ENCODE measurements at regions not wholly inside any gene's neighbourhood (a gene's known extent, or its start where the extent isn't known, plus 50 kb on each side); places are given as distances from the start of the nearest gene placed in this dataset.
A peak's percentile ranks its signal among the peaks of the same experiment; 100 is the strongest.

GRCh38 chr2:53423465-53423864, 344.1 kb upstream of the CHAC2 start:
- Histone ChIP-seq H2AFZ (ENCODE audit: insufficient read depth, low read length, poor library complexity) (no peak overlapping the region), H3K4me2 (ENCODE audit: low read length) (no peak overlapping the region), H3K4me3 (ENCODE audit: low read depth, low read length) (no peak overlapping the region), H2BK120ac (ENCODE audit: insufficient read depth, low read length, poor library complexity) (no peak overlapping the region), H3K14ac (ENCODE audit: low read length) (no peak overlapping the region), H3K27me3 (ENCODE audit: insufficient read depth, low read length) (no peaks in the 10 kb centered on the region), H3K79me2 (ENCODE audit: control insufficient read depth, insufficient read depth, low read length, poor library complexity) (no peaks in the 10 kb centered on the region), H3K4ac (ENCODE audit: low read depth, low read length) (no peak overlapping the region), H3K9ac (ENCODE audit: low read length) (no peak overlapping the region), H3K9me3 (ENCODE audit: insufficient read depth, low read depth, low read length) (no peaks in the 10 kb centered on the region), H3K23ac (ENCODE audit: low read length) (no peak overlapping the region), H3K36me3 (ENCODE audit: control insufficient read depth in 1 of 2, insufficient read depth in 2 of 2, low read length in 2 of 2) (no peaks in the 10 kb centered on the region), H4K8ac (ENCODE audit: low read depth, low read length) (no peak overlapping the region), H4K91ac (ENCODE audit: low read depth, low read length) (no peak overlapping the region), H2BK5ac (ENCODE audit: low read depth, low read length, poor library complexity) (no peak overlapping the region), H3K79me1 (ENCODE audit: low read length) (no peaks in the 10 kb centered on the region), H2BK12ac (ENCODE audit: low read length) (no peak overlapping the region), H3K27ac (ENCODE audit: low read depth, low read length) (no peak overlapping the region), H4K12ac (ENCODE audit: low read depth, low read length) (no peak overlapping the region), H2AK5ac (ENCODE audit: low read length) (no peak overlapping the region), H3K18ac (ENCODE audit: low read length) (no peak overlapping the region), H3K4me1 (ENCODE audit: control insufficient read depth in 1 of 2, insufficient read depth in 2 of 2, low read length in 2 of 2) (no peaks in the 10 kb centered on the region)
- DNase-seq, result no peak
- no CpG with 5 or more reads among the region's 3 CpGs for WGBS (ENCODE audit: extremely low coverage, insufficient coverage, insufficient read length)

- Histone ChIP-seq H2BK120ac (ENCODE audit: insufficient read depth, low read length, poor library complexity) (no peak overlapping the region), H3K9ac (ENCODE audit: low read length) (no peak overlapping the region), H2BK12ac (ENCODE audit: low read length) (no peak overlapping the region), H2BK5ac (ENCODE audit: low read depth, low read length, poor library complexity) (no peak overlapping the region), H3K4ac (ENCODE audit: low read depth, low read length) (no peak overlapping the region), H2AK5ac (ENCODE audit: low read length) (no peak overlapping the region), H3K79me2 (ENCODE audit: control insufficient read depth, insufficient read depth, low read length, poor library complexity) (no peaks in the 10 kb centered on the region), H2AFZ (ENCODE audit: insufficient read depth, low read length, poor library complexity) (no peak overlapping the region), H3K9me3 (ENCODE audit: insufficient read depth, low read depth, low read length) (no peaks in the 10 kb centered on the region), H3K18ac (ENCODE audit: low read length) (no peak overlapping the region), H3K27ac (ENCODE audit: low read depth, low read length) (no peak overlapping the region), H3K4me1 (ENCODE audit: control insufficient read depth in 1 of 2, insufficient read depth in 2 of 2, low read length in 2 of 2) (no peaks in the 10 kb centered on the region), H3K4me2 (ENCODE audit: low read length) (no peak overlapping the region), H3K14ac (ENCODE audit: low read length) (no peak overlapping the region), H4K8ac (ENCODE audit: low read depth, low read length) (no peak overlapping the region), H3K4me3 (ENCODE audit: low read depth, low read length) (no peak overlapping the region), H3K23ac (ENCODE audit: low read length) (no peak overlapping the region), H3K79me1 (ENCODE audit: low read length) (no peaks in the 10 kb centered on the region), H3K36me3 (ENCODE audit: control insufficient read depth in 1 of 2, insufficient read depth in 2 of 2, low read length in 2 of 2) (no peaks in the 10 kb centered on the region), H4K12ac (ENCODE audit: low read depth, low read length) (no peak overlapping the region), H4K91ac (ENCODE audit: low read depth, low read length) (no peak overlapping the region), H3K27me3 (ENCODE audit: insufficient read depth, low read length) (no peaks in the 10 kb centered on the region)
- DNase-seq, result peak; percentile 38 to 73
- no CpG with 5 or more reads among the region's 3 CpGs for WGBS (ENCODE audit: extremely low coverage, insufficient coverage, insufficient read length)
Observed at GRCh38 chr2:53422979-53423378, 344.6 kb upstream of the CHAC2 start.

- Histone ChIP-seq H3K14ac (ENCODE audit: low read length) (no peak overlapping the region), H2BK120ac (ENCODE audit: insufficient read depth, low read length, poor library complexity) (no peak overlapping the region), H4K91ac (ENCODE audit: low read depth, low read length) (no peak overlapping the region), H3K9ac (ENCODE audit: low read length) (no peak overlapping the region), H3K4me2 (ENCODE audit: low read length) (no peak overlapping the region), H3K27ac (ENCODE audit: low read depth, low read length) (no peak overlapping the region), H3K4ac (ENCODE audit: low read depth, low read length) (no peak overlapping the region), H3K23ac (ENCODE audit: low read length) (no peak overlapping the region), H3K18ac (ENCODE audit: low read length) (no peak overlapping the region), H2AK5ac (ENCODE audit: low read length) (no peak overlapping the region), H3K4me3 (ENCODE audit: low read depth, low read length) (no peak overlapping the region), H4K8ac (ENCODE audit: low read depth, low read length) (no peak overlapping the region), H2AFZ (ENCODE audit: insufficient read depth, low read length, poor library complexity) (no peak overlapping the region), H3K9me3 (ENCODE audit: insufficient read depth, low read depth, low read length) (no peaks in the 10 kb centered on the region), H2BK5ac (ENCODE audit: low read depth, low read length, poor library complexity) (no peak overlapping the region), H3K79me2 (ENCODE audit: control insufficient read depth, insufficient read depth, low read length, poor library complexity) (no peaks in the 10 kb centered on the region), H3K79me1 (ENCODE audit: low read length) (no peaks in the 10 kb centered on the region), H3K36me3 (ENCODE audit: control insufficient read depth in 1 of 2, insufficient read depth in 2 of 2, low read length in 2 of 2) (no peaks in the 10 kb centered on the region), H4K12ac (ENCODE audit: low read depth, low read length) (no peak overlapping the region), H3K27me3 (ENCODE audit: insufficient read depth, low read length) (no peaks in the 10 kb centered on the region), H3K4me1 (ENCODE audit: control insufficient read depth in 1 of 2, insufficient read depth in 2 of 2, low read length in 2 of 2) (no peaks in the 10 kb centered on the region), H2BK12ac (ENCODE audit: low read length) (no peak overlapping the region)
- no CpG with 5 or more reads among the region's 2 CpGs for WGBS (ENCODE audit: extremely low coverage, insufficient coverage, insufficient read length)
- DNase-seq, result no peak
Observed at GRCh38 chr2:53417385-53417784, 350.2 kb upstream of the CHAC2 start.

- no peak overlapping the region for H3K27ac ChIP-seq (ENCODE audit: low read depth, low read length)
- no peak overlapping the region for H2BK5ac ChIP-seq (ENCODE audit: low read depth, low read length, poor library complexity)
- H3K14ac ChIP-seq (ENCODE audit: low read length), result no peak overlapping the region
- 100% methylated on average over 1 of the region's 6 CpGs for WGBS (ENCODE audit: extremely low coverage, insufficient coverage, insufficient read length)
- no peak overlapping the region for H2BK12ac ChIP-seq (ENCODE audit: low read length)
- H3K4me1 ChIP-seq (ENCODE audit: control insufficient read depth in 1 of 2, insufficient read depth in 2 of 2, low read length in 2 of 2), result no peaks in the 10 kb centered on the region
- H2BK120ac ChIP-seq (ENCODE audit: insufficient read depth, low read length, poor library complexity), result no peak overlapping the region
- H3K9ac ChIP-seq (ENCODE audit: low read length), result no peak overlapping the region
- no peak for DNase-seq
- peaks cover 2% of the 10 kb centered on the region for H3K9me3 ChIP-seq (ENCODE audit: insufficient read depth, low read depth, low read length)
- no peak overlapping the region for H2AFZ ChIP-seq (ENCODE audit: insufficient read depth, low read length, poor library complexity)
- no peak overlapping the region for H3K23ac ChIP-seq (ENCODE audit: low read length)
- no peak overlapping the region for H3K4me3 ChIP-seq (ENCODE audit: low read depth, low read length)
- no peak overlapping the region for H4K12ac ChIP-seq (ENCODE audit: low read depth, low read length)
- H3K79me1 ChIP-seq (ENCODE audit: low read length), result no peaks in the 10 kb centered on the region
- no peak overlapping the region for H4K8ac ChIP-seq (ENCODE audit: low read depth, low read length)
- no peaks in the 10 kb centered on the region for H3K36me3 ChIP-seq (ENCODE audit: control insufficient read depth in 1 of 2, insufficient read depth in 2 of 2, low read length in 2 of 2)
- no peak overlapping the region for H2AK5ac ChIP-seq (ENCODE audit: low read length)
- no peaks in the 10 kb centered on the region for H3K79me2 ChIP-seq (ENCODE audit: control insufficient read depth, insufficient read depth, low read length, poor library complexity)
- no peaks in the 10 kb centered on the region for H3K27me3 ChIP-seq (ENCODE audit: insufficient read depth, low read length)
- H3K4me2 ChIP-seq (ENCODE audit: low read length), result no peak overlapping the region
- no peak overlapping the region for H3K18ac ChIP-seq (ENCODE audit: low read length)
- H3K4ac ChIP-seq (ENCODE audit: low read depth, low read length), result no peak overlapping the region
- no peak overlapping the region for H4K91ac ChIP-seq (ENCODE audit: low read depth, low read length)
Observed at GRCh38 chr2:53407363-53408080, 360.1 kb upstream of the CHAC2 start.

Data from trophoblast cell (in vitro differentiated cells and primary cell).